ENCODE measurements at regions not wholly inside any gene's neighbourhood (a gene's known extent, or its start where the extent isn't known, plus 50 kb on each side); places are given as distances from the start of the nearest gene placed in this dataset.

GRCh38 chr22:33112580-33112979, 54.4 kb upstream of the SYN3 start:
- ChIA-PET CTCF (no interaction called here), POLR2A (no interaction called here)
- H3K4me1 Mint-ChIP-seq = no peaks in the 10 kb centered on the region
- TF ChIP-seq, protein P1, sequence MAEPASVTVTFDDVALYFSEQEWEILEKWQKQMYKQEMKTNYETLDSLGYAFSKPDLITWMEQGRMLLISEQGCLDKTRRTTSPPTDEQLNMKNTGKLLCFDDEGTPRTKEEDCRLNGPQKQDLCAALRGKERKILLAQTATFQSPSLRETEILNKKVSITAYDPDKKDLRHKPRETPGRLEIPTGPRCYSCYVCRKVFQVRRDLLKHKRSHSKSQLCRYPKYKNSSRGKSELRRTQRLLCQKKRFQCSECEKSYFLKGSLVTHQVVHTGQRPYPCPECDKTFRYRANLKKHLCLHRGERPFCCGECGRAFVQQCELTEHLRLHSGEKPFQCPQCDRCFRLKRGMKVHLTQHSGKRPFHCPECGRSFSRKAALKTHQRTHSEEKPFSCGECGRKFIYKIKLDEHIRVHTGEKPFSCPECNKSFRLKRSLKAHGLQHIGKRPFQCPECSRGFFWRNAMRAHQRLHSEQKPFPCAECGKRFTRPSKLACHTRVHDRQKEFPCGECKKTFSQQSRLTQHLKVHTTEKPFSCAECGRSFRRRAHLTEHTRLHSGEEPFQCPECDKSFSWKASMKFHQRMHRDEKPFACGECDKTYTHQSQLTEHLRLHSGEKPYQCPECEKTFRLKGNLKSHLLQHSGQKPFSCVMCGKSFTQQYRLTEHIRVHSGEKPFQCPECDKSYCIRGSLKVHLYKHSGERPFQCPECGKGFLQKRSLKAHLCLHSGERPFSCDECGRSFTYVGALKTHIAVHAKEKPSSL (CRISPR knock-in tag; conservative IDR thresholded peaks at IDR 0.05) = no peak
- TF ChIP-seq KAT7 (CRISPR knock-in tag; IDR thresholded peaks at IDR 0.05; ENCODE audit: borderline replicate concordance) (no peak), ZNF671 (CRISPR knock-in tag; IDR thresholded peaks at IDR 0.05) (no peak), SMAD4 (CRISPR knock-in tag; IDR thresholded peaks at IDR 0.05) (no peak), ZNF219 (CRISPR knock-in tag; IDR thresholded peaks at IDR 0.05; ENCODE audit: borderline replicate concordance) (no peak), HMGA2 (CRISPR knock-in tag; IDR thresholded peaks at IDR 0.05) (no peak), ATF1 (CRISPR knock-in tag; IDR thresholded peaks at IDR 0.05) (no peak), ZNF121 (CRISPR knock-in tag; IDR thresholded peaks at IDR 0.05) (no peak), ESRRA (CRISPR knock-in tag; IDR thresholded peaks at IDR 0.05; ENCODE audit: borderline replicate concordance) (no peak), IRF2 (CRISPR knock-in tag; IDR thresholded peaks at IDR 0.05; ENCODE audit: borderline replicate concordance, low read depth) (no peak), JUN (CRISPR knock-in tag; IDR thresholded peaks at IDR 0.05) (no peak), ZNF423 (CRISPR knock-in tag; IDR thresholded peaks at IDR 0.05) (no peak), E2F1 (CRISPR knock-in tag; IDR thresholded peaks at IDR 0.05) (no peak), ELF4 (CRISPR knock-in tag; IDR thresholded peaks at IDR 0.05; ENCODE audit: low read depth) (no peak)
- TF ChIP-seq, protein P2, sequence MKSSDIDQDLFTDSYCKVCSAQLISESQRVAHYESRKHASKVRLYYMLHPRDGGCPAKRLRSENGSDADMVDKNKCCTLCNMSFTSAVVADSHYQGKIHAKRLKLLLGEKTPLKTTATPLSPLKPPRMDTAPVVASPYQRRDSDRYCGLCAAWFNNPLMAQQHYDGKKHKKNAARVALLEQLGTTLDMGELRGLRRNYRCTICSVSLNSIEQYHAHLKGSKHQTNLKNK (CRISPR knock-in tag; IDR thresholded peaks at IDR 0.05) = no peak
- TF ChIP-seq, protein P3, sequence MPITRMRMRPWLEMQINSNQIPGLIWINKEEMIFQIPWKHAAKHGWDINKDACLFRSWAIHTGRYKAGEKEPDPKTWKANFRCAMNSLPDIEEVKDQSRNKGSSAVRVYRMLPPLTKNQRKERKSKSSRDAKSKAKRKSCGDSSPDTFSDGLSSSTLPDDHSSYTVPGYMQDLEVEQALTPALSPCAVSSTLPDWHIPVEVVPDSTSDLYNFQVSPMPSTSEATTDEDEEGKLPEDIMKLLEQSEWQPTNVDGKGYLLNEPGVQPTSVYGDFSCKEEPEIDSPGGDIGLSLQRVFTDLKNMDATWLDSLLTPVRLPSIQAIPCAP (CRISPR knock-in tag; IDR thresholded peaks at IDR 0.05) = no peak
- TF ChIP-seq, protein P4, sequence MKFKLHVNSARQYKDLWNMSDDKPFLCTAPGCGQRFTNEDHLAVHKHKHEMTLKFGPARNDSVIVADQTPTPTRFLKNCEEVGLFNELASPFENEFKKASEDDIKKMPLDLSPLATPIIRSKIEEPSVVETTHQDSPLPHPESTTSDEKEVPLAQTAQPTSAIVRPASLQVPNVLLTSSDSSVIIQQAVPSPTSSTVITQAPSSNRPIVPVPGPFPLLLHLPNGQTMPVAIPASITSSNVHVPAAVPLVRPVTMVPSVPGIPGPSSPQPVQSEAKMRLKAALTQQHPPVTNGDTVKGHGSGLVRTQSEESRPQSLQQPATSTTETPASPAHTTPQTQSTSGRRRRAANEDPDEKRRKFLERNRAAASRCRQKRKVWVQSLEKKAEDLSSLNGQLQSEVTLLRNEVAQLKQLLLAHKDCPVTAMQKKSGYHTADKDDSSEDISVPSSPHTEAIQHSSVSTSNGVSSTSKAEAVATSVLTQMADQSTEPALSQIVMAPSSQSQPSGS (CRISPR knock-in tag; IDR thresholded peaks at IDR 0.05; ENCODE audit: borderline replicate concordance, low read depth) = no peak
- H3K9me3 Mint-ChIP-seq = 0 out of 2 replicates have a peak, but pooled peaks cover 4% of the 10 kb centered on the region
- peaks cover 19% of the 10 kb centered on the region for H3K27me3 Mint-ChIP-seq (ENCODE audit: low read depth)
- H3K4me3 Mint-ChIP-seq = no peak overlapping the region
- H3K36me3 Mint-ChIP-seq = no peaks in the 10 kb centered on the region
- ATAC-seq = no peak
- no peak for DNase-seq (ENCODE audit: low spot score)
- no peak overlapping the region for H3K27ac Mint-ChIP-seq

DNA sequence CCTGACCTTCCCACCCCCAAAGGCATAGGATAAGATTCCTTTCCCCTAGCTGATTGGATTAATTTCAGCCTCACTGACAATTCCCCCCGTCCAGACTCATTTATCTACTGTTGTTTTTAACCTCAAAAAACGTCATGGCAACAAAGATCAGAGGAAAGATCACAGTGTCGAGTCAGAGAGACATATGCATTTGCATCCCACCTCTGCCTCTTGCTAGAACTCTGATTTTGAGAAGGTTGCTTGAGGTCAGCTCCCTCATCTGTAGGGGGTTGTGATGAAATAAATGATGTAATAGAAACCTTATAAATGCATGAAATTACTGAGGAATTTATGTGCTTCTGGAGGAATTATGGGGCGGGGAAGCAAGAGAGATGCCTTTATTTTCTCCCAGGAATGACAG, 53.3 kb upstream of the SYN3 start:
- ATAC-seq (no peak), DNase-seq (ENCODE audit: low spot score) (no peak)
- H3K36me3 Mint-ChIP-seq = no peaks in the 10 kb centered on the region
- ChIA-PET POLR2A (no interaction called here), CTCF (interaction anchor here (0.5 to 1.2 kb wide), 2 partner anchors 11 to 15 kb away, joined by 3 to 4 read pairs; no protein-coding TSS in a partner anchor)
- H3K27ac Mint-ChIP-seq = no peak overlapping the region
- no peaks in the 10 kb centered on the region for H3K4me1 Mint-ChIP-seq
- no peak overlapping the region for H3K4me3 Mint-ChIP-seq
- no peak for TF ChIP-seq ATF6 (CRISPR knock-in tag; IDR thresholded peaks at IDR 0.05)
- TF ChIP-seq, protein P2 (CRISPR knock-in tag; IDR thresholded peaks at IDR 0.05) = no peak
- TF ChIP-seq, protein P3 (CRISPR knock-in tag; IDR thresholded peaks at IDR 0.05) = no peak
- 0 out of 2 replicates have a peak, but pooled peaks cover 4% of the 10 kb centered on the region for H3K9me3 Mint-ChIP-seq
- H3K27me3 Mint-ChIP-seq (ENCODE audit: low read depth) = peaks cover 19% of the 10 kb centered on the region

All from WTC11 (cell line).